GM21786 (cell line): ENCODE measurements at regions not wholly inside any gene's neighbourhood (a gene's known extent, or its start where the extent isn't known, plus 50 kb on each side); places are given as distances from the start of the nearest gene placed in this dataset.

Source experiments
- ATAC-seq: cut with Tn5 transposase; IDR thresholded peaks from one replicate; pipeline ENCODE4 v1.9.1; 2021; ENCODE audit not compliant: unreplicated experiment

GRCh38 chr6:155747491-155747890 is 291.9 kb upstream of the NOX3 start:
- no peak for ATAC-seq

- ATAC-seq, result no peak
Measured at GRCh38 chr6:155740781-155741399, 285.3 kb upstream of the NOX3 start.

GRCh38 chr6:155738602-155739105 is 283.0 kb upstream of the NOX3 start:
- ATAC-seq, result no peak

- ATAC-seq, result no peak
Measured at GRCh38 chr6:155717374-155717773, 261.7 kb upstream of the NOX3 start.

GRCh38 chr6:155710704-155711103 is 255.1 kb upstream of the NOX3 start:
- ATAC-seq, result no peak

- ATAC-seq, result no peak
Measured at GRCh38 chr6:155709262-155709661, 253.6 kb upstream of the NOX3 start.

GRCh38 chr6:155708100-155708499 is 252.5 kb upstream of the NOX3 start:
- ATAC-seq, result no peak

GRCh38 chr6:155706806-155707205 is 251.2 kb upstream of the NOX3 start:
- ATAC-seq, result no peak

GRCh38 chr6:155706341-155706740 is 250.7 kb upstream of the NOX3 start:
- ATAC-seq, result no peak

GRCh38 chr6:155701342-155701741 is 245.7 kb upstream of the NOX3 start:
- ATAC-seq, result no peak

- ATAC-seq, result no peak
Measured at GRCh38 chr6:155695495-155695894, 239.9 kb upstream of the NOX3 start.

- ATAC-seq, result no peak
Measured at GRCh38 chr6:155694419-155694790, 238.8 kb upstream of the NOX3 start.

- no peak for ATAC-seq
Measured at GRCh38 chr6:155693573-155694418, 238.2 kb upstream of the NOX3 start.

- ATAC-seq, result no peak
Measured at GRCh38 chr6:155690820-155691219, 235.2 kb upstream of the NOX3 start.

- ATAC-seq, result no peak
Measured at GRCh38 chr6:155687645-155688044, 232.0 kb upstream of the NOX3 start.

GRCh38 chr6:155684416-155685196 is 229.0 kb upstream of the NOX3 start:
- ATAC-seq, result no peak

GRCh38 chr6:155678361-155678760 is 222.7 kb upstream of the NOX3 start:
- no peak for ATAC-seq

GRCh38 chr6:155676346-155676745 is 220.7 kb upstream of the NOX3 start:
- ATAC-seq, result no peak

- ATAC-seq, result no peak
Measured at GRCh38 chr6:155670655-155671054, 215.0 kb upstream of the NOX3 start.

GRCh38 chr6:155660251-155660977 is 204.8 kb upstream of the NOX3 start:
- ATAC-seq, result no peak

GRCh38 chr6:155656024-155656423 is 200.4 kb upstream of the NOX3 start:
- no peak for ATAC-seq
